ENCODE measurements at regions not wholly inside any gene's neighbourhood (a gene's known extent, or its start where the extent isn't known, plus 50 kb on each side); places are given as distances from the start of the nearest gene placed in this dataset.
A peak's percentile ranks its signal among the peaks of the same experiment; 100 is the strongest.

DNA sequence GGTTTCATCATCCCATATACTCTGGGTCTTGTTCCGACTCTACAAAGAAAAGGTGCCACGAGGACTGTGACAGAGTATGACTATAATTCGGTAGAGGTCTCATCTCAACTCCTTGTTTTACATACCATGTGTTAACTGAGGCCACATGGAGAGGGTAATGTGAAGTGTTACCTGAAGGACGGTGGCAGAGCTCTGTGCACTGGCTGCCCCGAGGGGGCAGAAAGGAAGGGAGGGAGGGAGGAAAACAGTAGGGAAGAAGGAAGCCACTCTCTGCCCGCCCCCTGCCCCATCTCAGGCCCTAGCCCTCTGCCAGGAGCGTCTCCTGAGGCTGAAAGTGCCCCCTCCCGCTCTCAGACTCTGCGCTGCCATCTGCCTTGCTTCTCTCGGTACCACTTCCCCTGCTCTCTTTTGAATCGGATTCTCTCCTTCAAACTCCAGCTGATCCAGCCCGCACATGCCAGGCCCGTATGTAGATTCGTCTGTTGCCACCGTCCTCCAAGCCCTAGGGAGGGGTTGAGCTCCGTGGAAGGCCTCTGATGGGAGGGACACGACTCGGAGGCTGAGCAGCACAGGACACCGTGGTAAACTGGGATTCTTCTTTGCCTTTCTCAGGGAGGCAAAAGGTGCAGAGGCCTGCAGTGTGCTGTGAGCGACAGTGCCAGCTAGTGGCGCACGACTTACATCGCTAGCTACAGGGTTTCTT lies 70.5 kb upstream of the ATP10A start:
- DNase-seq: peak; percentile 34
- TF ChIP-seq, protein P1, sequence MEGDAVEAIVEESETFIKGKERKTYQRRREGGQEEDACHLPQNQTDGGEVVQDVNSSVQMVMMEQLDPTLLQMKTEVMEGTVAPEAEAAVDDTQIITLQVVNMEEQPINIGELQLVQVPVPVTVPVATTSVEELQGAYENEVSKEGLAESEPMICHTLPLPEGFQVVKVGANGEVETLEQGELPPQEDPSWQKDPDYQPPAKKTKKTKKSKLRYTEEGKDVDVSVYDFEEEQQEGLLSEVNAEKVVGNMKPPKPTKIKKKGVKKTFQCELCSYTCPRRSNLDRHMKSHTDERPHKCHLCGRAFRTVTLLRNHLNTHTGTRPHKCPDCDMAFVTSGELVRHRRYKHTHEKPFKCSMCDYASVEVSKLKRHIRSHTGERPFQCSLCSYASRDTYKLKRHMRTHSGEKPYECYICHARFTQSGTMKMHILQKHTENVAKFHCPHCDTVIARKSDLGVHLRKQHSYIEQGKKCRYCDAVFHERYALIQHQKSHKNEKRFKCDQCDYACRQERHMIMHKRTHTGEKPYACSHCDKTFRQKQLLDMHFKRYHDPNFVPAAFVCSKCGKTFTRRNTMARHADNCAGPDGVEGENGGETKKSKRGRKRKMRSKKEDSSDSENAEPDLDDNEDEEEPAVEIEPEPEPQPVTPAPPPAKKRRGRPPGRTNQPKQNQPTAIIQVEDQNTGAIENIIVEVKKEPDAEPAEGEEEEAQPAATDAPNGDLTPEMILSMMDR (IDR thresholded peaks at IDR 0.05): no peak
- Histone ChIP-seq H3K27me3 (no peaks in the 10 kb centered on the region), H3K9ac (ENCODE audit: low read depth in 2 of 2, low read length in 2 of 2) (no peak overlapping the region), H3K36me3 (no peaks in the 10 kb centered on the region), H3K9me3 (no peaks in the 10 kb centered on the region), H3K4me3 (no peak overlapping the region), H3K4me1 (no peaks in the 10 kb centered on the region), H3K27ac (no peak overlapping the region)
- intact Hi-C loops (cut with DNase I): no loop called here

DNA sequence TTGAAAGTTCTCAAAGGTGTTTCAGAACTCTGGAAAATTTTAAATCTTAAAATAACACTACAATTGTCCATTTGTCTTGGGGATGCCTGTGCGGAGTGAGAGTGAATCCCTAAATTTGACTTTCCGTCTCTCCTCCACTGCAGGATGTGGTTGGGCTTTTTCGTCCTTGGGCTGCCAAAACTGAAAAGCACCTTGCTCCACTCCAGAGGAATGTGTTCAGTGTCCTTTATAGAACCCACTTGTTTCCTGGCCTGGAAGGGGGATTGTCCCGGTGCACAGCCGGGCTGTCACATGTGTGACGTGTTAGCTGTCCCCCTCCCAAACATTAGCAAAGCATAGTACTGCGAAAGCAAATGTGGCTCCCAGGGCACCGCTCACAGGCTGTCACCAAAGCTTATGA lies 69.6 kb upstream of the ATP10A start:
- Histone ChIP-seq H3K27me3 (no peaks in the 10 kb centered on the region), H3K4me1 (no peaks in the 10 kb centered on the region), H3K9ac (ENCODE audit: low read depth in 2 of 2, low read length in 2 of 2) (no peak overlapping the region), H3K9me3 (no peaks in the 10 kb centered on the region), H3K4me3 (no peak overlapping the region), H3K27ac (no peak overlapping the region), H3K36me3 (no peaks in the 10 kb centered on the region)
- TF ChIP-seq, protein P1 (IDR thresholded peaks at IDR 0.05): no peak
- DNase-seq: no peak
- intact Hi-C loops (cut with DNase I): no loop called here

DNA sequence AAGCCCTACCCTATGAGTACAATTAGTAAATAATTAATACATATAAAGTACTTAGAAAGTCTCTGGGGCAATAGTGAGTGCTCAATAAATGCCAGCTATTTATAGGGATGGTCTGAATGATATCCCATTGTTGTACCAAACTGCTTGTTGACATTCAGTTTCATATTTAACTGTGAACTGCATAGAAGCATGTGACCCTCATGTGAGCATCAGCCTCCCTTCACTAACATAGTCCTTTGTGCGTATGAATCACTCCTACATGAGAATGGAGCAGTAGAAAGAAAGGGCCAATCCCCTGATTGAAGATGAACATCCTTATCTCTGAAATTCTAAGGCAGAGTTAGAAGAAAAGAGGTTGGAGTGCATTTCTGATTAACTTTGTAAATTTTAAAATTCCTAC lies 68.7 kb upstream of the ATP10A start:
- DNase-seq: no peak
- H3K36me3 ChIP-seq: no peaks in the 10 kb centered on the region
- no peaks in the 10 kb centered on the region for H3K27me3 ChIP-seq
- H3K9ac ChIP-seq (ENCODE audit: low read depth in 2 of 2, low read length in 2 of 2): no peak overlapping the region
- TF ChIP-seq, protein P1 (IDR thresholded peaks at IDR 0.05): no peak
- intact Hi-C loops (cut with DNase I): no loop called here
- no peaks in the 10 kb centered on the region for H3K4me1 ChIP-seq
- no peaks in the 10 kb centered on the region for H3K9me3 ChIP-seq
- H3K4me3 ChIP-seq: no peak overlapping the region
- H3K27ac ChIP-seq: no peak overlapping the region

DNA sequence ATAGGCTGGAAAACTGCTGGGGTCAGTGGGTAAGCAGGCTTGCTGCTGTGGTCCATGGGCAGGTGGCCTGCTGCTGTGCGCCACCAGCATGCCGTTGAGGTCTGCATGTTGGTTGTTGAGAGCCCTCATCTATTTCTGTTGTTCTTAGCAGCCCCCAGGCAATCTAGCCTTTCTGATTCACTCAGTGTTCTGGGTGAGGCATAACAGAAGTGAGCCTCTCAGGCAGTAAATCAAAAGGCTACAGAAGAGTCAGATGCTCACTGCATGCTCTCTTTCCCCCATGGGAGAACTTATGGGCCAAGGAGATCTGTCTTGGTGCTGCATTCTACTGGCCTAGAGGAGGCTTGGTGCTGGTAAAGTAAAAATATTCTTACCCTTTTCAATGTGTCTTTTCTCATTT lies 67.8 kb upstream of the ATP10A start:
- H3K36me3 ChIP-seq: no peaks in the 10 kb centered on the region
- H3K27me3 ChIP-seq: no peaks in the 10 kb centered on the region
- no peaks in the 10 kb centered on the region for H3K9me3 ChIP-seq
- no peaks in the 10 kb centered on the region for H3K4me1 ChIP-seq
- H3K27ac ChIP-seq: no peak overlapping the region
- TF ChIP-seq, protein P1 (IDR thresholded peaks at IDR 0.05): no peak
- intact Hi-C loops (cut with DNase I): no loop called here
- H3K9ac ChIP-seq (ENCODE audit: low read depth in 2 of 2, low read length in 2 of 2): no peak overlapping the region
- DNase-seq: no peak
- H3K4me3 ChIP-seq: no peak overlapping the region

Data from colonic mucosa (tissue), 4 donors.